ENCODE measurements at regions not wholly inside any gene's neighbourhood (a gene's known extent, or its start where the extent isn't known, plus 50 kb on each side); places are given as distances from the start of the nearest gene placed in this dataset.

DNA sequence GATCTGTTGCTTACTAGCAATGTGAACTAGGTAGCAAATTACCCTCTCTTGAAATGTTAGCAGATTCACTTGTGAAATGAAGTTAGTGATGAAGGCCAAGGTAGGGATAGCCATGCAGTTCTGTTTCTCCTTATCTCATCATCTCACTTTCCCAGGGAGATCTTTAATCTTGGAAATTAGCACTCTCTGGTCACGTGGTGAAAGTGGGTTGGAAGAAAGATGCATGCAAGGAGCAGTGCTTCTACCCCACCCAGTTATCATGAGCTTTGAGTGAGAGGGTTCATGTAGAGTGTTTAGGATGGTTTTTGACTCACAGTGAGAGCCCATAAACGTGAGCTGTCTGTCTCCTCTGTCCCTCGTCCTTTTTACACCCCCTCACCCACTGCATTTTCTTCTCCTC is 346.3 kb downstream of the QKI start:
- Histone ChIP-seq H3K36me3 (ENCODE audit: low read length) (no peaks in the 10 kb centered on the region), H3K27ac (ENCODE audit: low read depth, low read length) (no peak overlapping the region), H3K4me2 (ENCODE audit: low read depth, low read length, poor library complexity, severe bottlenecking) (no peak overlapping the region), H3K9ac (ENCODE audit: low read length) (no peak overlapping the region), H3K27me3 (ENCODE audit: low read length) (no peaks in the 10 kb centered on the region), H3K4me3 (ENCODE audit: insufficient read depth, low read length, poor library complexity, severe bottlenecking) (no peak overlapping the region), H2AFZ (ENCODE audit: low read depth, low read length, severe bottlenecking) (no peak overlapping the region), H3F3A (ENCODE audit: insufficient read depth) (peaks cover 1% of the 10 kb centered on the region; the same call in 1 of the 2 replicates), H3K79me2 (ENCODE audit: insufficient read depth, low read length) (no peaks in the 10 kb centered on the region), H3K9me3 (ENCODE audit: insufficient read depth, low read length) (no peaks in the 10 kb centered on the region), H3K9me2 (replicated peaks; ENCODE audit: insufficient read depth, low read length) (no peaks in the 10 kb centered on the region), H4K20me1 (ENCODE audit: low read depth, low read length) (no peaks in the 10 kb centered on the region)
- TF ChIP-seq, protein P1, sequence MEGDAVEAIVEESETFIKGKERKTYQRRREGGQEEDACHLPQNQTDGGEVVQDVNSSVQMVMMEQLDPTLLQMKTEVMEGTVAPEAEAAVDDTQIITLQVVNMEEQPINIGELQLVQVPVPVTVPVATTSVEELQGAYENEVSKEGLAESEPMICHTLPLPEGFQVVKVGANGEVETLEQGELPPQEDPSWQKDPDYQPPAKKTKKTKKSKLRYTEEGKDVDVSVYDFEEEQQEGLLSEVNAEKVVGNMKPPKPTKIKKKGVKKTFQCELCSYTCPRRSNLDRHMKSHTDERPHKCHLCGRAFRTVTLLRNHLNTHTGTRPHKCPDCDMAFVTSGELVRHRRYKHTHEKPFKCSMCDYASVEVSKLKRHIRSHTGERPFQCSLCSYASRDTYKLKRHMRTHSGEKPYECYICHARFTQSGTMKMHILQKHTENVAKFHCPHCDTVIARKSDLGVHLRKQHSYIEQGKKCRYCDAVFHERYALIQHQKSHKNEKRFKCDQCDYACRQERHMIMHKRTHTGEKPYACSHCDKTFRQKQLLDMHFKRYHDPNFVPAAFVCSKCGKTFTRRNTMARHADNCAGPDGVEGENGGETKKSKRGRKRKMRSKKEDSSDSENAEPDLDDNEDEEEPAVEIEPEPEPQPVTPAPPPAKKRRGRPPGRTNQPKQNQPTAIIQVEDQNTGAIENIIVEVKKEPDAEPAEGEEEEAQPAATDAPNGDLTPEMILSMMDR (IDR thresholded peaks at IDR 0.05; ENCODE audit: insufficient read depth, low read length, poor library complexity, severe bottlenecking): no peak
- no peak for TF ChIP-seq EZH2phosphoT487 (conservative IDR thresholded peaks at IDR 0.05; ENCODE audit: low read length)

DNA sequence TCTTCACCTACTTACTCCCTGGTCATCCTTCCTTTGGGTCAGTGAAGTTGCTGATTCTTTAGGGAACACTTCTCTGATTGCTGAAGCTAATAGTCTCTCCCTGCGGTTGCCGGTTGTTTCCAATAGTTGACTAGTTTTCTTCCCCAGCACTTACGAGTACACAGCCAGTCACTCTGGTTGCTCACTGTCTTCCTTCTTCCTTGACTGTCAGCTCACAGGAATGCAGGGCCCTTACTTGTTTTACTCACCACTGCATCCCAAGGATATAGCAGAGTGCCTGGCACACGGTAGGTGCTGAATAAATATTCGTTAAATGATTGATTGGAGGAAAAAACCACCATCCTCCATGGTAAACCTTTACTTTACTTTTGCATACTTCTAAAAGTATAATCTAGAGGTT is 345.0 kb downstream of the QKI start:
- H3K4me2 ChIP-seq (ENCODE audit: low read depth, low read length, poor library complexity, severe bottlenecking): no peak overlapping the region
- no peaks in the 10 kb centered on the region for H3K36me3 ChIP-seq (ENCODE audit: low read length)
- no peak overlapping the region for H3K9ac ChIP-seq (ENCODE audit: low read length)
- H3K79me2 ChIP-seq (ENCODE audit: insufficient read depth, low read length): no peaks in the 10 kb centered on the region
- peaks cover 5% of the 10 kb centered on the region; the same call in 1 of the 2 replicates for H3F3A ChIP-seq (ENCODE audit: insufficient read depth)
- no peak for TF ChIP-seq EZH2phosphoT487 (conservative IDR thresholded peaks at IDR 0.05; ENCODE audit: low read length)
- TF ChIP-seq, protein P1 (IDR thresholded peaks at IDR 0.05; ENCODE audit: insufficient read depth, low read length, poor library complexity, severe bottlenecking): no peak
- H3K9me2 ChIP-seq (replicated peaks; ENCODE audit: insufficient read depth, low read length): no peaks in the 10 kb centered on the region
- H2AFZ ChIP-seq (ENCODE audit: low read depth, low read length, severe bottlenecking): no peak overlapping the region
- H3K4me3 ChIP-seq (ENCODE audit: insufficient read depth, low read length, poor library complexity, severe bottlenecking): no peak overlapping the region
- no peaks in the 10 kb centered on the region for H3K9me3 ChIP-seq (ENCODE audit: insufficient read depth, low read length)
- H3K27me3 ChIP-seq (ENCODE audit: low read length): no peaks in the 10 kb centered on the region
- no peak overlapping the region for H3K27ac ChIP-seq (ENCODE audit: low read depth, low read length)
- H4K20me1 ChIP-seq (ENCODE audit: low read depth, low read length): no peaks in the 10 kb centered on the region

GRCh38 chr6:163757520-163757919 is 343.0 kb downstream of the QKI start:
- no peak for TF ChIP-seq EZH2phosphoT487 (conservative IDR thresholded peaks at IDR 0.05; ENCODE audit: low read length)
- TF ChIP-seq, protein P1 (IDR thresholded peaks at IDR 0.05; ENCODE audit: insufficient read depth, low read length, poor library complexity, severe bottlenecking): no peak
- Histone ChIP-seq H3K79me2 (ENCODE audit: insufficient read depth, low read length) (no peaks in the 10 kb centered on the region), H3K9me2 (replicated peaks; ENCODE audit: insufficient read depth, low read length) (no peaks in the 10 kb centered on the region), H3F3A (ENCODE audit: insufficient read depth) (peaks cover 5% of the 10 kb centered on the region; the same call in 1 of the 2 replicates), H3K9me3 (ENCODE audit: insufficient read depth, low read length) (no peaks in the 10 kb centered on the region), H4K20me1 (ENCODE audit: low read depth, low read length) (no peaks in the 10 kb centered on the region), H3K4me2 (ENCODE audit: low read depth, low read length, poor library complexity, severe bottlenecking) (no peak overlapping the region), H3K9ac (ENCODE audit: low read length) (no peak overlapping the region), H2AFZ (ENCODE audit: low read depth, low read length, severe bottlenecking) (no peak overlapping the region), H3K36me3 (ENCODE audit: low read length) (no peaks in the 10 kb centered on the region), H3K27ac (ENCODE audit: low read depth, low read length) (no peak overlapping the region), H3K27me3 (ENCODE audit: low read length) (no peaks in the 10 kb centered on the region), H3K4me3 (ENCODE audit: insufficient read depth, low read length, poor library complexity, severe bottlenecking) (no peak overlapping the region)
